ENCODE measurements at regions not wholly inside any gene's neighbourhood (a gene's known extent, or its start where the extent isn't known, plus 50 kb on each side); places are given as distances from the start of the nearest gene placed in this dataset.

GRCh38 chr12:46110928-46111699, 120.7 kb upstream of the SCAF11 start:
- TF ChIP-seq CTCF (IDR thresholded peaks at IDR 0.05) (no peak), POLR2A (IDR thresholded peaks at IDR 0.05) (no peak), EP300 (IDR thresholded peaks at IDR 0.05) (no peak)

Data from ovary (tissue), 3 donors.